CD4-positive, alpha-beta T cell treated with Interleukin-15 for 1 hour (primary cell): ENCODE measurements at regions not wholly inside any gene's neighbourhood (a gene's known extent, or its start where the extent isn't known, plus 50 kb on each side); places are given as distances from the start of the nearest gene placed in this dataset.
"Not testable (repeated sequence)": the region's sequence is repeated elsewhere in the genome, so short reads cannot be mapped to it uniquely, and the experiment has no call there.

Experiments
- DNase-seq: peaks from one replicate; pipeline ENCODE4 v3.0.0-alpha.2; 2020

DNA sequence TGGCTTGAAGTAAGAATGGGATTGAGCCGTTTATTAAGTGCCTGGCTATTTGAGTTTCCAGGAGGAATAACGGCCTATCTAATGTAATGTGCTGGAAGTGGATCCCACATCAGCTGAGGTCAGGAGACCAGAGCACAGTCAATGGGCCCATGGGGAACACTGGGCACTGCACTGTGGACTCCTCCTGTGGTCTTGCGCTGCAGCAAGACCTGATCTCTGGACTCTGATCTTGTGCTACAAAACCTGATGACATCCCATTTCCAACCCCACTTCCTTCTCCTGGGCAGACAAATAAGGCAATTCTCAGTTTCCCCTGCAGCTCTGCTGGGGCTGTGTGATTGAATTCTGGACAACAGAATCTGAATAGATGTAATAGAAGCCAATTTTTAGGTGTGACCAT lies 151.7 kb upstream of the ADCY2 start:
- no peak for DNase-seq

DNA sequence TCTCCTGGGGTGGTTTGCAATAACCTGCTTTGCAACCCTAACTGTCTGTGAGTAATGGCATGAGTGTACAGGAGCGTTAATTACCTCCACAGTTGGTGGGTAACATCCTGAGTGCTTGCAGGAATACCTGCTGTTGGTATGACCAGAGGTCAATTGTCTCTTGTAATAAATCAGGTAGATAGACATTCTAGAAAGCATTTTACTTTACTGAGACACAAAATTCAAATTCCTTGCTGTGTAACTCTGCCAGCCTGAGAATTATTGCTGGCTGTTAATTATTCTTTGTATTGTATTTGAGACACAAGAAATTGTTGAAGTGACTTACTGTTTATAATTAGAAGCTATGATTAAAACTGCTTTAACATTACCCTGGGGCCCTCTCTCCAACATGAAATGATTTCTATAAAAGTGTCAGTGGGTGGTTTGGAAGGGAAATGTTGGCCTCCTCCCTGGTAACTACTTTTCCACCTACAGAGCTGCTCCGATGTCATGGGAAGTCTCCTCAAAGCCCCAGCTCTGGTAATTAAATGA lies 150.8 kb upstream of the ADCY2 start:
- DNase-seq: no peak

GRCh38 chr5:7246287-7246686 lies 149.7 kb upstream of the ADCY2 start:
- no peak for DNase-seq

GRCh38 chr5:7250004-7250403 lies 145.9 kb upstream of the ADCY2 start:
- no peak for DNase-seq

DNA sequence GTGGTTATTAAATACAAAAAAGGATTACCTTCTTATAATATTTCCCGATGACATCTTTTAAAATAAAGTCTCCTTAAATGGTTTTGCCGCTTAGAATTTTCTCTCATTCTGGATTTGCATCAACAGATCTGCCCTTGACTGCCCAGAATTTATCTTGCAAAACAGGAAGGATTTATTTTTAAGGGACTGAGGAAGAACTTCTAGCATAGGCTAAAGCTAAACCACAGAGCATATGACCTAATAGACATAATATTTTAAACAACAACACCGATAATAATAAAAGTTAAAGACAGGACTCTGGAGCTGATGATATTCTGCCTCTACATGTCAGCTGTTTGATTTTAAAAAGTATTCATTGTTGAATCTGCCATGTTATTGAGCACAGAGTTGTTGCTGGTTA lies 145.3 kb upstream of the ADCY2 start:
- no peak for DNase-seq

- no peak for DNase-seq
Measured at GRCh38 chr5:7251132-7251531, 144.8 kb upstream of the ADCY2 start.

DNA sequence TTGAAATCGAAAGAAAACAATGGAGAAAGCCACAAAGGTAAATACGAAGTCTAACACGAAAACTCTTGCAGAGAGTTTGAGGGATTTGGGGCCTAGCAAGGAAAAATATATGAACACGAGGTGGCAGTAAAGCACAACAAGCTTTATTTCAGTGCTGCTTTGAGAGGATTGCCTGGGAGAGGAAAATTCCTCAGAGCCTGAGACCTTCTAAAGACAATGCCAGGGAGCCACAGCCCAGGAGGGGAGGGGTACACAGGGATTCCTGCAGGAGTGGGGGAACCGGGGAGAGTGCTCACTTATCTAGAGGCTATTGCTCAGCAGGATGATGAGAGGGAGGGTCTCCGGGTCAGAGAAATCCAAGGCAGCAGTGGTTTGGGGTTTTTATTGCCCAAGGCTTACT lies 134.9 kb upstream of the ADCY2 start:
- no peak for DNase-seq

DNA sequence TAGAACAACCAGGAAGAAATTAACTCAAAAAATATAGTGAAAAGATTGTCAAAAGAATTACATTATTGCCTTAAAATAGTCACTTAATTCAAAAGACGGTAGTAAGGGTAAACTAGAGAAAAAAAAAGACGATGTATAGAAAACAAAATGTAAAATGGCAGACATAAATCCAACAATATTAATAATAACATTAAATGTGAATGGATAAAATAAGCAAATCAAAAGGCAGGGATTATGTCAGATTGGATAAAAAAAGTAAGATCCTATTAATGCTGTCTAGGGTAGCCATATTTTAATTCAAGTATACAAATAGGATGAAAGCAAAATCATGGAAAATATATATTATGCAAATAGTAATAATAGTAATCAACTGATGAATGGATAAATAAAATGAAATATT lies 134.0 kb upstream of the ADCY2 start:
- DNase-seq: no peak

DNA sequence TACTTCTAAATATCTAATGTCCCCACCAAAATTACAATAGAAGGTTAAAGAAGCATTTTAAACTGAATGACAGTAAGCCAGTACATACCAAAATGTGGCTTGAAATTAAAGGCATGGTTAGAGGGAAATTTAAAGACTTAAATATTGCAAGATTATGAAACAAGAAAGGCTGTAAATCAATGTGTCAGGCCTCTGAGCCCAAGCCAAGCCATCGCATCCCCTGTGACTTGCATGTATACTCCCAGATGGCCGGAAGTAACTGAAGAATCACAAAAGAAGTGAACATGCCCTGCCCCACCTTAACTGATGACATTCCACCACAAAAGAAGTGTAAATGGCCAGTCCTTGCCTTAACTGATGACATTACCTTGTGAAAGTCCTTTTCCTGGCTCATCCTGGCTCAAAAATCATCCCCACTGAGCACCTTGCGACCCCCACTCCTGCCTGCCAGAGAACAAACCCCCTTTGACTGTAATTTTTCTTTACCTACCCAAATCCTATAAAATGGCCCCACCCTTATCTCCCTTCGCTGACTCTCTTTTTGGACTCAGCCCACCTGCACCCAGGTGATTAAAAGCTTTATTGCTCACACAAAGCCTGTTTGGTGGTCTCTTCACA lies 132.4 kb upstream of the ADCY2 start:
- not testable (repeated sequence) for DNase-seq

DNA sequence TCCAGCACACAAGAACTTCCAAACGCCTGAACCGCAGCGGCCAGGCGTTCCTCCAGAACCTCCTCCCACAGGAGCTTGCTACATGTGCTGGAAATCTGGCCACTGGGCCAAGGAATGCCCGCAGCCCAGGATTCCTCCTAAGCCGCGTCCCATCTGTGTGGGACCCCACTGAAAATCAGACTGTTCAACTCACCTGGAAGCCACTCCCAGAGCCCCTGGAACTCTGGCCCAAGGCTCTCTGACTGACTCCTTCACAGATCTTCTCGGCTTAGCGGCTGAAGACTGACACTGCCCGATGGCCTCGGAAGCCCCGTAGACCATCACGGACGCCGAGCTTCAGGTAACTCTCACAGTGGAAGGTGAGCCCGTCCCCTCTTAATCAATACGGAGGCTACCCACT lies 130.2 kb upstream of the ADCY2 start:
- not testable (repeated sequence) for DNase-seq

GRCh38 chr5:7268722-7269121 lies 127.2 kb upstream of the ADCY2 start:
- DNase-seq: not testable (repeated sequence)

- DNase-seq: no peak
Measured at GRCh38 chr5:7269591-7270274, 126.2 kb upstream of the ADCY2 start.

DNA sequence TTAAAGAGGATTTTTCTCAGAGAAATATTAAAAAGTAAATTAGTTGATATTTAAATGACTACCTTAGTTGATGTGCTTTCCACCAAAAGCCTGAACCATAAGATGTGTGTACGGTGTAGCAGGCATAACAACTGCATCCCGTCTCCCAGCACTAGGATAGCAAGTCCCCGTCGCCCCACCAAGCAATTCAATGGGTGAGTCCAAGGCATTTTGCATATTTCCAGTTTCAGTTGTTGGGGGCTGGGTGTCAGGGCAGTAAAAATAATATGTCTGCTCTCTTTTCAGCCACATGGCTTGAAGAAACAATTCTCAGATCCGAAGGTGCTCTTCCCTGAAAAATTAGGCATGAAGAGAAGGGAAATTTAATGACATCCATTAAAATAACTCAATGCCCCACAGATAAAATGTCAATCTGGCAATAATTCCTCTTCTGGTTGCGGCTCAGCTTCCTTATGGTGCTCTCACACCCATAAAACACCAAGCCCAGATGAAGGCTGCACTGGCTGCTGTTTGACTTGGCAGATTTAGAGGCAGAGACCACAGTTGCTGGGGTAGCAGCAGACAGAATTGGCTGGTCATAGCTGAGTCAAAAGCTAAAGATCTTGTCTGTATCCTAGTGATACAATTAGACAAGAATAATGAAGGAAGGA lies 124.4 kb upstream of the ADCY2 start:
- DNase-seq: no peak

- DNase-seq: no peak
Measured at GRCh38 chr5:7272408-7272965, 123.5 kb upstream of the ADCY2 start.

DNA sequence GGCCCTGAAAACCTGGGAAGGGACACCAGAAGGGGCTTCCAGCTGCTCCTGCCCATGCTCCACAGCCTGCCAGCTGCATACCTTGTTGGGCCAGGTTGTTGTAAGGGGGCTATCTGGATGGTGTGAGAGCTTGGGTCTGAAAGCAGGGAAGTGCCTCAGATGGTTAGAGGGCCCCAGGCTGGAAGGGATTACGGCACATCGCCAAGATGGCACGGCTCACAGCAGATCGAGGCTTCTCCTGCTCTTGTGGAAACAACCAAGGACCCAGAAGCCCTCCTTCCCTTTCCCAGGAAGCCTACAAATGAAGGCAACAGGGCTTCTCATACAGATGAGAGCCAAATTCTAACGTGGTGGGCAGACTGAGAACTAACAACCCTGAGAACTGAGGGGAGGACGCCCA lies 121.7 kb upstream of the ADCY2 start:
- DNase-seq: no peak

GRCh38 chr5:7289634-7290033 lies 106.3 kb upstream of the ADCY2 start:
- not testable (repeated sequence) for DNase-seq

- not testable (repeated sequence) for DNase-seq
Measured at GRCh38 chr5:7297821-7298220, 98.1 kb upstream of the ADCY2 start.

DNA sequence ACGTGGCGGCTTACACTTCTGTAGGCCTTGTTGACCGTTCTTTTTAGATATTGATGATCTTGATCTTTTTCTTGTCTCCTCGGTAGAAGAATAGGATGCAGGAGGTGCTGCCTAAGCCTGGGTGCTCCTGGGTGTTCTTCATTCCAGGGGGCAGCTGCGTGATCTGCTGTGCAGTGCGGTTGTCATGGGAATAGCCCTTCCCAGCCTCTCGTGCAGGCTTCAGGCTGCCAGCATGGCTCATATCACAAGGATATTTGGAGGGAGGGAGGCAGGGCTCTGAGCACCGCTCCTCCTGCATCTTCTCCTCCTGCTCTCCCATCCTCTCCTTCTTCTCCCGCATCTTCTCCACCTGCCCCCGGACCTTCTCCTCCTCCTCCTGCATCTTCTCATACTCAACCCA lies 96.2 kb upstream of the ADCY2 start:
- not testable (repeated sequence) for DNase-seq

DNA sequence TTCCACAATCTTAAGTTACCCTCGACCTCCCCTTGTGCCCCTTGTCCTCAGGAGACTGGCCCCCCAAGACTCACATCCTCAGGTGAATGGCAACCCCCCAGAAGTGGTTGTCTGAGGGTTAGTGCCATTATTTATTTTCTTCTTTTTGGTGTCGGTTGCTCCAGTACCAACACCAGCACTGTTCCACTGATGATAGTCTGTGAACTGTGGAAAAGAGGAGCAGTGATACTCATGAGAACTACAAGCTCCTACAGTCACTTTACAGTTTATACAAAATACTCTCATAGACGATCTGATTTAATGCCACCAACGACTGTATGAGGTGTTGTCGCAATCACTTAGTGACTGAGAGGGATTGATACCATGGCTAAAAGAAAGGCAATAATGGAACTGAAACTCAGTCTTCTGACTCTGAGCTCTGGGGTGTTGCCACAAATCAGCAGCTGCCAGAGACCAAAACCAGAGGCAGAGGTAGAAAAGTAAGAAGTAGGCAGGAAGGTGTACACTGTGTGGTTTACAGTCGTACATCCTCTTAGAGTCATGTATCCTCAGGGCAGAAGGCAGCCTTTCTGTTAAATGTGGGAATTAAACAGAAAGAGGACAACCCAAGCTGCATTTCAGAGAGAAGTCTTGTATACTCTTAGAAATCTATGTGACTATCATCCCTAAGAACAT lies 90.8 kb upstream of the ADCY2 start:
- DNase-seq: not testable (repeated sequence)

- not testable (repeated sequence) for DNase-seq
Measured at GRCh38 chr5:7306556-7306955, 89.4 kb upstream of the ADCY2 start.

- not testable (repeated sequence) for DNase-seq
Measured at GRCh38 chr5:7307709-7308108, 88.2 kb upstream of the ADCY2 start.

DNA sequence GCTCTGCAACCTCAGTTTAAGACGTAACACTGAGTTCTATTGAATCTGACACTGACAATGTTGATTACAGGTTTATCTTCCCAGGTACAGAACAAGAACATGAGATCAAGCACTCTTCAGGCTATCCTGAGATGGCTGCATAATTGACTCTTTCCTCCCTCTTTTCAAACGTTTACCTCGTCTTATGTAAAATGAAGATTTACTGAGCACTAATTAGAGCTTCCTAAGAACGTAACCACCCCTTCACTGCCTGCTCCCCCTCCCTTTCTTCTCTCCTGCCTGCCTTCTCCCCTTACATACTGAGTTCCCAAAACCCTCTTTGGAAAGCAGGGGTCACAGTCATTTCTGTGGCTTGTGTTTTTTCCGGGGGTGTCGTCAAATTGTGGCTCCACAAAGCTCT lies 86.2 kb upstream of the ADCY2 start:
- not testable (repeated sequence) for DNase-seq

GRCh38 chr5:7310656-7311055 lies 85.3 kb upstream of the ADCY2 start:
- DNase-seq: not testable (repeated sequence)
